HCT116 (cell line): ENCODE measurements at regions not wholly inside any gene's neighbourhood (a gene's known extent, or its start where the extent isn't known, plus 50 kb on each side); places are given as distances from the start of the nearest gene placed in this dataset.

Experiments
- CBX3 ChIP-seq: IDR thresholded peaks from 2 replicates; pipeline ENCODE4 v1.6.1; 2012; ENCODE audit warnings: low read depth
- CEBPB ChIP-seq: IDR thresholded peaks from 2 replicates; pipeline ENCODE4 v1.6.1; 2012; ENCODE audit warnings: low read depth
- EGR1 ChIP-seq: IDR thresholded peaks from 2 replicates; pipeline ENCODE4 v1.6.1; 2012; ENCODE audit warnings: low read depth
- EZH2 ChIP-seq: fragments of 200-600 bp; sonication (generic); IDR thresholded peaks from 2 replicates; pipeline ENCODE4 v1.6.1; 2017; ENCODE audit warnings: antibody characterized with exemption, mixed run types
- JUND ChIP-seq: IDR thresholded peaks from 2 replicates; pipeline ENCODE4 v1.6.1; 2012
- POLR2A ChIP-seq: IDR thresholded peaks from 2 replicates; pipeline ENCODE4 v1.7.0; 2011; ENCODE audit warnings: borderline replicate concordance; ENCODE audit not compliant: insufficient read depth, insufficient read length; ENCODE audit errors: extremely low read depth
- POLR2AphosphoS5 ChIP-seq: IDR thresholded peaks from 2 replicates; pipeline ENCODE4 v1.6.1; 2011; ENCODE audit warnings: mild to moderate bottlenecking, low read depth, low read length, moderate library complexity
- RAD21 ChIP-seq: IDR thresholded peaks from 2 replicates; pipeline ENCODE4 v1.6.1; 2012; ENCODE audit warnings: low read depth, mild to moderate bottlenecking
- SRF ChIP-seq: IDR thresholded peaks from 2 replicates; pipeline ENCODE4 v1.6.1; 2012; ENCODE audit warnings: low read depth
- TF ChIP-seq, protein P1 (sequence below): IDR thresholded peaks from 2 replicates; pipeline ENCODE4 v1.6.1; 2012; ENCODE audit warnings: low read depth
- TF ChIP-seq, protein P2 (sequence below), 3 experiments: fragments of 200-600 bp in 1 of 3; sonication (generic) in 1 of 3; IDR thresholded peaks in 2 of 3; conservative IDR thresholded peaks in 1 of 3; 2 replicates each; pipeline ENCODE4 v1.5.1; 2012 to 2017; ENCODE audit warnings: low read depth in 2 of 3, low read length in 2 of 3, antibody characterized with exemption in 1 of 3, borderline replicate concordance in 1 of 3, control low read depth in 1 of 3, mild to moderate bottlenecking in 1 of 3, mixed read lengths in 1 of 3, mixed run types in 1 of 3, moderate library complexity in 1 of 3; ENCODE audit not compliant: insufficient read depth in 1 of 3
- TF ChIP-seq, protein P3 (sequence below): IDR thresholded peaks from 2 replicates; pipeline ENCODE4 v1.6.1; 2011; ENCODE audit warnings: mild to moderate bottlenecking, low read length, moderate library complexity; ENCODE audit not compliant: insufficient replicate concordance; ENCODE audit errors: extremely low read depth
- TF ChIP-seq, protein P4 (sequence below): IDR thresholded peaks from 2 replicates; pipeline ENCODE4 v1.6.1; 2012
- TF ChIP-seq, protein P5 (sequence below): IDR thresholded peaks from 2 replicates; pipeline ENCODE4 v1.6.1; 2012

DNA sequence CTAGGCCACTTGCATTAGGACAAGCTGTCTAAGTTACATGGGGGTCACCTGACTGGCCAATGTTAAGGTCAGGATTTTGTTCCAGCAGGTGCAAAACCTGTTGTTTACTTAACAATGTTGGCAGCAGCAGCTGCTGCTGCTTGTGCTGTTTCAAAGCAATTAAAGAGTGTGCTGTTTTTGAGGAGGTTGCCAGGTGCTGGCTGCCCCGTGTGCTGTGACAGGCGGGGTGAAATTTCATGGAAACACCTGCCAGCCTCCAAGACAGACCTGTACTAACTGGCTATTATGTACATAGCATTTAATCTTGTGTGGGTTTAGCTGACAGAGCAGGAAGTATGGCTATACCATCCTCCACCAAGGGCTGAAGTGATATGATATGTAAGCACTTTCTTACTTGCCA, 224.9 kb downstream of the ASXL3 start:
- TF ChIP-seq, protein P1, sequence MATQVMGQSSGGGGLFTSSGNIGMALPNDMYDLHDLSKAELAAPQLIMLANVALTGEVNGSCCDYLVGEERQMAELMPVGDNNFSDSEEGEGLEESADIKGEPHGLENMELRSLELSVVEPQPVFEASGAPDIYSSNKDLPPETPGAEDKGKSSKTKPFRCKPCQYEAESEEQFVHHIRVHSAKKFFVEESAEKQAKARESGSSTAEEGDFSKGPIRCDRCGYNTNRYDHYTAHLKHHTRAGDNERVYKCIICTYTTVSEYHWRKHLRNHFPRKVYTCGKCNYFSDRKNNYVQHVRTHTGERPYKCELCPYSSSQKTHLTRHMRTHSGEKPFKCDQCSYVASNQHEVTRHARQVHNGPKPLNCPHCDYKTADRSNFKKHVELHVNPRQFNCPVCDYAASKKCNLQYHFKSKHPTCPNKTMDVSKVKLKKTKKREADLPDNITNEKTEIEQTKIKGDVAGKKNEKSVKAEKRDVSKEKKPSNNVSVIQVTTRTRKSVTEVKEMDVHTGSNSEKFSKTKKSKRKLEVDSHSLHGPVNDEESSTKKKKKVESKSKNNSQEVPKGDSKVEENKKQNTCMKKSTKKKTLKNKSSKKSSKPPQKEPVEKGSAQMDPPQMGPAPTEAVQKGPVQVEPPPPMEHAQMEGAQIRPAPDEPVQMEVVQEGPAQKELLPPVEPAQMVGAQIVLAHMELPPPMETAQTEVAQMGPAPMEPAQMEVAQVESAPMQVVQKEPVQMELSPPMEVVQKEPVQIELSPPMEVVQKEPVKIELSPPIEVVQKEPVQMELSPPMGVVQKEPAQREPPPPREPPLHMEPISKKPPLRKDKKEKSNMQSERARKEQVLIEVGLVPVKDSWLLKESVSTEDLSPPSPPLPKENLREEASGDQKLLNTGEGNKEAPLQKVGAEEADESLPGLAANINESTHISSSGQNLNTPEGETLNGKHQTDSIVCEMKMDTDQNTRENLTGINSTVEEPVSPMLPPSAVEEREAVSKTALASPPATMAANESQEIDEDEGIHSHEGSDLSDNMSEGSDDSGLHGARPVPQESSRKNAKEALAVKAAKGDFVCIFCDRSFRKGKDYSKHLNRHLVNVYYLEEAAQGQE, result no peak
- TF ChIP-seq POLR2AphosphoS5 (no peak), POLR2A (no peak), CBX3 (no peak), EZH2 (no peak), JUND (no peak), RAD21 (no peak), SRF (no peak), EGR1 (no peak), CEBPB (no peak)
- TF ChIP-seq, protein P2, sequence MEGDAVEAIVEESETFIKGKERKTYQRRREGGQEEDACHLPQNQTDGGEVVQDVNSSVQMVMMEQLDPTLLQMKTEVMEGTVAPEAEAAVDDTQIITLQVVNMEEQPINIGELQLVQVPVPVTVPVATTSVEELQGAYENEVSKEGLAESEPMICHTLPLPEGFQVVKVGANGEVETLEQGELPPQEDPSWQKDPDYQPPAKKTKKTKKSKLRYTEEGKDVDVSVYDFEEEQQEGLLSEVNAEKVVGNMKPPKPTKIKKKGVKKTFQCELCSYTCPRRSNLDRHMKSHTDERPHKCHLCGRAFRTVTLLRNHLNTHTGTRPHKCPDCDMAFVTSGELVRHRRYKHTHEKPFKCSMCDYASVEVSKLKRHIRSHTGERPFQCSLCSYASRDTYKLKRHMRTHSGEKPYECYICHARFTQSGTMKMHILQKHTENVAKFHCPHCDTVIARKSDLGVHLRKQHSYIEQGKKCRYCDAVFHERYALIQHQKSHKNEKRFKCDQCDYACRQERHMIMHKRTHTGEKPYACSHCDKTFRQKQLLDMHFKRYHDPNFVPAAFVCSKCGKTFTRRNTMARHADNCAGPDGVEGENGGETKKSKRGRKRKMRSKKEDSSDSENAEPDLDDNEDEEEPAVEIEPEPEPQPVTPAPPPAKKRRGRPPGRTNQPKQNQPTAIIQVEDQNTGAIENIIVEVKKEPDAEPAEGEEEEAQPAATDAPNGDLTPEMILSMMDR (IDR thresholded peaks at IDR 0.05 in 2 of 3, conservative IDR thresholded peaks at IDR 0.05 in 1 of 3; ENCODE audit: borderline replicate concordance in 1 of 3, insufficient read depth in 1 of 3, low read depth in 2 of 3, low read length in 2 of 3), result no peak
- TF ChIP-seq, protein P3, sequence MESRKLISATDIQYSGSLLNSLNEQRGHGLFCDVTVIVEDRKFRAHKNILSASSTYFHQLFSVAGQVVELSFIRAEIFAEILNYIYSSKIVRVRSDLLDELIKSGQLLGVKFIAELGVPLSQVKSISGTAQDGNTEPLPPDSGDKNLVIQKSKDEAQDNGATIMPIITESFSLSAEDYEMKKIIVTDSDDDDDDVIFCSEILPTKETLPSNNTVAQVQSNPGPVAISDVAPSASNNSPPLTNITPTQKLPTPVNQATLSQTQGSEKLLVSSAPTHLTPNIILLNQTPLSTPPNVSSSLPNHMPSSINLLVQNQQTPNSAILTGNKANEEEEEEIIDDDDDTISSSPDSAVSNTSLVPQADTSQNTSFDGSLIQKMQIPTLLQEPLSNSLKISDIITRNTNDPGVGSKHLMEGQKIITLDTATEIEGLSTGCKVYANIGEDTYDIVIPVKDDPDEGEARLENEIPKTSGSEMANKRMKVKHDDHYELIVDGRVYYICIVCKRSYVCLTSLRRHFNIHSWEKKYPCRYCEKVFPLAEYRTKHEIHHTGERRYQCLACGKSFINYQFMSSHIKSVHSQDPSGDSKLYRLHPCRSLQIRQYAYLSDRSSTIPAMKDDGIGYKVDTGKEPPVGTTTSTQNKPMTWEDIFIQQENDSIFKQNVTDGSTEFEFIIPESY, result no peak
- TF ChIP-seq, protein P4, sequence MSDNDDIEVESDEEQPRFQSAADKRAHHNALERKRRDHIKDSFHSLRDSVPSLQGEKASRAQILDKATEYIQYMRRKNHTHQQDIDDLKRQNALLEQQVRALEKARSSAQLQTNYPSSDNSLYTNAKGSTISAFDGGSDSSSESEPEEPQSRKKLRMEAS, result no peak
- TF ChIP-seq, protein P5, sequence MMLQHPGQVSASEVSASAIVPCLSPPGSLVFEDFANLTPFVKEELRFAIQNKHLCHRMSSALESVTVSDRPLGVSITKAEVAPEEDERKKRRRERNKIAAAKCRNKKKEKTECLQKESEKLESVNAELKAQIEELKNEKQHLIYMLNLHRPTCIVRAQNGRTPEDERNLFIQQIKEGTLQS, result no peak
